A549 (cell line): ENCODE measurements at regions not wholly inside any gene's neighbourhood (a gene's known extent, or its start where the extent isn't known, plus 50 kb on each side); places are given as distances from the start of the nearest gene placed in this dataset.
"Not testable (repeated sequence)": the region's sequence is repeated elsewhere in the genome, so short reads cannot be mapped to it uniquely, and the experiment has no call there.

ENCODE experiments used
- ATAC-seq, 2 experiments: fragments of 200-7000 bp in 1 of 2; fragments of >200 bp in 1 of 2; cut with Nextera tagmentation in 1 of 2; cut with Tn5 transposase in 1 of 2; 3 replicates each; pipeline versions ENCODE4 v1.8.0 to v1.9.1; 2018 to 2020; ENCODE audit warnings: mild to moderate bottlenecking in 1 of 2, moderate library complexity in 1 of 2
- CTCF ChIA-PET: fragments of 300-600 bp; sonication (Branson Sonifier 250); formaldehyde crosslinking; extraction: SDS; loops from one replicate; lab custom pipeline; 2021; ENCODE audit warnings: antibody characterized with exemption, inconsistent platforms; lab: Yijun Ruan, JAX
- POLR2A ChIA-PET: fragments of 350-600 bp; formaldehyde crosslinking; extraction: SDS; loops from one replicate; lab custom pipeline; 2021; ENCODE audit warnings: antibody characterized with exemption, inconsistent platforms; lab: Yijun Ruan, JAX
- DNase-seq, 2 experiments: peaks; one replicate each; pipeline versions ENCODE4 v3.0.0 to v3.0.0-alpha.2; 2011 to 2016; ENCODE audit warnings: low read depth in 1 of 2, low spot score in 1 of 2
- FAIRE-seq: peaks from 2 replicates; lab custom pipeline; 2011; peaks lifted over from hg19 to GRCh38; lab: Jason Lieb, UNC
- H3K27ac ChIP-seq, 2 experiments: fragments of >200 bp; sonication (Bioruptor Twin); formaldehyde crosslinking; 3 replicates each; pipeline ENCODE4 v1.5.1; 2016 to 2017
- H3K4me1 ChIP-seq: fragments of >200 bp; sonication (Bioruptor Twin); formaldehyde crosslinking; 3 replicates; pipeline ENCODE4 v1.6.1; 2016
- H3K4me2 ChIP-seq: fragments of >200 bp; sonication (Bioruptor Twin); formaldehyde crosslinking; 3 replicates; pipeline ENCODE4 v1.6.1; 2016
- H3K4me3 ChIP-seq: fragments of >200 bp; sonication (Bioruptor Twin); formaldehyde crosslinking; 3 replicates; pipeline ENCODE4 v1.5.1; 2016
- H3K9me3 ChIP-seq: fragments of >200 bp; sonication (Bioruptor Twin); formaldehyde crosslinking; 3 replicates; pipeline ENCODE4 v1.6.1; 2016
- CEBPB ChIP-seq, 2 experiments: fragments of >200 bp in 1 of 2; sonication (Bioruptor Twin) in 1 of 2; formaldehyde crosslinking in 1 of 2; IDR thresholded peaks; 2 replicates each; pipeline ENCODE4 v1.6.1; 2012 to 2016
- CTCF ChIP-seq: fragments of >200 bp; sonication (Bioruptor Twin); formaldehyde crosslinking; IDR thresholded peaks from 3 replicates; pipeline ENCODE4 v1.5.1; 2016
- HES2 ChIP-seq: fragments of >200 bp; sonication (Bioruptor Twin); formaldehyde crosslinking; IDR thresholded peaks from 2 replicates; pipeline ENCODE4 v1.6.1; 2016
- HEYL ChIP-seq: fragments of 250-450 bp; sonication (Bioruptor Pico); IDR thresholded peaks from 2 replicates; pipeline ENCODE4 v1.8.0; 2021; ENCODE audit warnings: mild to moderate bottlenecking, moderate library complexity
- HOXA7 ChIP-seq: fragments of 250-450 bp; sonication (Bioruptor Pico); IDR thresholded peaks from 2 replicates; pipeline ENCODE4 v1.5.0; 2020; ENCODE audit warnings: mild to moderate bottlenecking, moderate library complexity
- HOXB13 ChIP-seq: fragments of 250-450 bp; sonication (Bioruptor Pico); IDR thresholded peaks from 2 replicates; pipeline ENCODE4 v1.5.0; 2020; ENCODE audit warnings: low read depth, mild to moderate bottlenecking, moderate library complexity
- JUN ChIP-seq, 2 experiments: fragments of >200 bp; sonication (Bioruptor Twin); formaldehyde crosslinking; IDR thresholded peaks; 2 replicates in 1 of 2; 3 replicates in 1 of 2; pipeline ENCODE4 v1.6.1; 2016 to 2017
- JUNB ChIP-seq: fragments of >200 bp; sonication (Bioruptor Twin); formaldehyde crosslinking; IDR thresholded peaks from 2 replicates; pipeline ENCODE4 v1.6.1; 2016
- NPAS2 ChIP-seq: fragments of 250-450 bp; sonication (Bioruptor Pico); IDR thresholded peaks from 2 replicates; pipeline ENCODE4 v1.8.0; 2022; ENCODE audit warnings: mild to moderate bottlenecking, moderate library complexity, borderline replicate concordance
- NR3C1 ChIP-seq: fragments of >200 bp; sonication (Bioruptor Twin); formaldehyde crosslinking; IDR thresholded peaks from 3 replicates; pipeline ENCODE4 v1.6.1; 2017
- RCOR1 ChIP-seq: fragments of 150-350 bp; IDR thresholded peaks from 2 replicates; pipeline ENCODE4 v1.6.1; 2014; ENCODE audit warnings: antibody characterized with exemption, low read length, low read depth
- SREBF2 ChIP-seq: fragments of 450-650 bp; IDR thresholded peaks from 2 replicates; pipeline ENCODE4 v1.6.1; 2014; ENCODE audit warnings: mild to moderate bottlenecking, moderate library complexity
- TFCP2L1 ChIP-seq: fragments of 250-450 bp; sonication (Bioruptor Pico); IDR thresholded peaks from 2 replicates; pipeline ENCODE4 v1.5.0; 2021; ENCODE audit warnings: mild to moderate bottlenecking
- TP53 ChIP-seq: fragments of 250-450 bp; sonication (Bioruptor Pico); IDR thresholded peaks from 2 replicates; pipeline ENCODE4 v1.5.0; 2021; ENCODE audit warnings: mild to moderate bottlenecking, moderate library complexity
- ZFP36 ChIP-seq: fragments of 450-650 bp; IDR thresholded peaks from 2 replicates; pipeline ENCODE4 v1.6.1; 2014; ENCODE audit warnings: borderline replicate concordance; ENCODE audit not compliant: partially characterized antibody
- ZSCAN20 ChIP-seq: fragments of 250-450 bp; sonication (Bioruptor Pico); IDR thresholded peaks from 2 replicates; pipeline ENCODE4 v1.8.0; 2022; ENCODE audit warnings: mild to moderate bottlenecking, moderate library complexity
- WGBS: methylation state at CpG from one replicate; pipeline ENCODE4 v1.1.6; 2017; ENCODE audit errors: missing lambda C conversion rate; 5-methylcytosine and 5-hydroxymethylcytosine counted together
- TF ChIP-seq, protein P1 (sequence below): fragments of 150-350 bp; IDR thresholded peaks from 2 replicates; pipeline ENCODE4 v1.6.1; 2014; ENCODE audit warnings: low read depth, mild to moderate bottlenecking, low read length
- TF ChIP-seq, protein P2 (sequence below): fragments of 200-600 bp; sonication (generic); IDR thresholded peaks from 2 replicates; pipeline ENCODE4 v1.6.1; 2016; ENCODE audit warnings: antibody characterized with exemption, mild to moderate bottlenecking, moderate library complexity

DNA sequence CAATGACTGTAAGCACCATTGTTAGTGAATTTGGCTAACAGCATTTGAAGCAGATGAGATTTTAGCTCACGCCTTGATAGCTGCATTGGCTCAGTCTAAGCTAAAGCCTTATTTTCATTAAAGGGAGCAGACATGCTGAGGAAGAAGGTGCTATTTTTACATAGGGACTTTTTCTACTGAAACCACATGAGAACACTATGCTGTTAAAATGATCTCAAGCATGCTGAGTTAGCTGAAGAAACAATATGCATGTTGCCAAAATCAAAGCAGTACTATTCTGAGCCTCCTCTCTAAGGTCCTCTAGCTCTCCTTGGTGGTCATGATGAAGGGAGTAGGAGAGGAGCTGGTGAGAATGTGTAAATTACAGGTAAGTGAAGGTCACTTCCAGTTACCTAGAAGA is 134.4 kb upstream of the JADE1 start:
- POLR2A ChIA-PET: no interaction called here
- no peak for FAIRE-seq

GRCh38 chr4:128673159-128673558 is 136.3 kb upstream of the JADE1 start:
- 88% methylated on average over 7 of the region's 7 CpGs for WGBS
- CTCF ChIA-PET, ATAC-seq, H3K27ac ChIP-seq, H3K9me3 ChIP-seq, FAIRE-seq, H3K4me1 ChIP-seq, H3K4me2 ChIP-seq, H3K4me3 ChIP-seq, POLR2A ChIA-PET, DNase-seq: not testable (repeated sequence)

More for the DNA sequence above, 134.4 kb upstream of the JADE1 start:
- Histone ChIP-seq H3K27ac (no peak overlapping the region), H3K4me2 (no peak overlapping the region), H3K9me3 (no peaks in the 10 kb centered on the region), H3K4me1 (no peaks in the 10 kb centered on the region; the same call in 2 of the 3 replicates), H3K4me3 (no peak overlapping the region)
- DNase-seq (no peak), ATAC-seq (no peak)
- 100% methylated on average over 1 of the region's 1 CpG for WGBS
- TF ChIP-seq SREBF2 (no peak), RCOR1 (no peak), CTCF (no peak), TP53 (CRISPR knock-in tag) (no peak), JUN (IDR thresholded peaks at IDR 0.05) (no peak), ZFP36 (no peak), ZSCAN20 (no peak), NPAS2 (CRISPR knock-in tag) (no peak), NR3C1 (no peak), CEBPB (IDR thresholded peaks at IDR 0.05) (no peak), HOXA7 (CRISPR knock-in tag) (no peak), TFCP2L1 (CRISPR knock-in tag) (no peak), HES2 (no peak), HOXB13 (CRISPR knock-in tag) (no peak), JUNB (no peak), HEYL (CRISPR knock-in tag) (no peak)
- TF ChIP-seq, protein P1, sequence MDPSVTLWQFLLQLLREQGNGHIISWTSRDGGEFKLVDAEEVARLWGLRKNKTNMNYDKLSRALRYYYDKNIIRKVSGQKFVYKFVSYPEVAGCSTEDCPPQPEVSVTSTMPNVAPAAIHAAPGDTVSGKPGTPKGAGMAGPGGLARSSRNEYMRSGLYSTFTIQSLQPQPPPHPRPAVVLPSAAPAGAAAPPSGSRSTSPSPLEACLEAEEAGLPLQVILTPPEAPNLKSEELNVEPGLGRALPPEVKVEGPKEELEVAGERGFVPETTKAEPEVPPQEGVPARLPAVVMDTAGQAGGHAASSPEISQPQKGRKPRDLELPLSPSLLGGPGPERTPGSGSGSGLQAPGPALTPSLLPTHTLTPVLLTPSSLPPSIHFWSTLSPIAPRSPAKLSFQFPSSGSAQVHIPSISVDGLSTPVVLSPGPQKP: no peak
- TF ChIP-seq, protein P2, sequence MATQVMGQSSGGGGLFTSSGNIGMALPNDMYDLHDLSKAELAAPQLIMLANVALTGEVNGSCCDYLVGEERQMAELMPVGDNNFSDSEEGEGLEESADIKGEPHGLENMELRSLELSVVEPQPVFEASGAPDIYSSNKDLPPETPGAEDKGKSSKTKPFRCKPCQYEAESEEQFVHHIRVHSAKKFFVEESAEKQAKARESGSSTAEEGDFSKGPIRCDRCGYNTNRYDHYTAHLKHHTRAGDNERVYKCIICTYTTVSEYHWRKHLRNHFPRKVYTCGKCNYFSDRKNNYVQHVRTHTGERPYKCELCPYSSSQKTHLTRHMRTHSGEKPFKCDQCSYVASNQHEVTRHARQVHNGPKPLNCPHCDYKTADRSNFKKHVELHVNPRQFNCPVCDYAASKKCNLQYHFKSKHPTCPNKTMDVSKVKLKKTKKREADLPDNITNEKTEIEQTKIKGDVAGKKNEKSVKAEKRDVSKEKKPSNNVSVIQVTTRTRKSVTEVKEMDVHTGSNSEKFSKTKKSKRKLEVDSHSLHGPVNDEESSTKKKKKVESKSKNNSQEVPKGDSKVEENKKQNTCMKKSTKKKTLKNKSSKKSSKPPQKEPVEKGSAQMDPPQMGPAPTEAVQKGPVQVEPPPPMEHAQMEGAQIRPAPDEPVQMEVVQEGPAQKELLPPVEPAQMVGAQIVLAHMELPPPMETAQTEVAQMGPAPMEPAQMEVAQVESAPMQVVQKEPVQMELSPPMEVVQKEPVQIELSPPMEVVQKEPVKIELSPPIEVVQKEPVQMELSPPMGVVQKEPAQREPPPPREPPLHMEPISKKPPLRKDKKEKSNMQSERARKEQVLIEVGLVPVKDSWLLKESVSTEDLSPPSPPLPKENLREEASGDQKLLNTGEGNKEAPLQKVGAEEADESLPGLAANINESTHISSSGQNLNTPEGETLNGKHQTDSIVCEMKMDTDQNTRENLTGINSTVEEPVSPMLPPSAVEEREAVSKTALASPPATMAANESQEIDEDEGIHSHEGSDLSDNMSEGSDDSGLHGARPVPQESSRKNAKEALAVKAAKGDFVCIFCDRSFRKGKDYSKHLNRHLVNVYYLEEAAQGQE: no peak
- CTCF ChIA-PET: interaction anchor here (0.7 kb wide), 1 partner anchor 122 kb away, joined by 3 read pairs; no protein-coding TSS in a partner anchor

DNA sequence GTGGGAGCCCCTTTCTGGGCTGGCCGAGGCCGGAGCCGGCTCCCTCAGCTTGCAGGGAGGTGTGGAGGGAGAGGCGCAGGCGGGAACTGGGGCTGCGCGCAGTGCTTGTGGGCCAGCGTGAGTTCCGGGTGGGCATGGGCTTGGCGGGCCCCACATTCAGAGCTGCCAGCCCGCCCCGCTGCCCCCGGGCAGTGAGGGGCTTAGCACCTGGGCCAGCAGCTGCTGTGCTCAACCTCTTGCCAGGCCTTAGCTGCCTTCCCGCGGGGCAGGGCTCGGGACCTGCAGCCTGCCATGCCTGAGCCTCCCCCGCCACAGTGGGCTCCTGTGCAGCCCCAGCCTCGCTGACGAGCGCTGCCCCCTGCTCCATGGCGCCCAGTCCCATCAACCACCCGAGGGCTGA is 136.9 kb upstream of the JADE1 start:
- H3K27ac ChIP-seq, H3K4me3 ChIP-seq, FAIRE-seq, DNase-seq, ATAC-seq, CTCF ChIA-PET, H3K4me1 ChIP-seq, H3K9me3 ChIP-seq, H3K4me2 ChIP-seq, POLR2A ChIA-PET: not testable (repeated sequence)
- no CpG with 5 or more reads among the region's 22 CpGs for WGBS
